Left colon (tissue), 2 donors: ENCODE measurements at regions not wholly inside any gene's neighbourhood (a gene's known extent, or its start where the extent isn't known, plus 50 kb on each side); places are given as distances from the start of the nearest gene placed in this dataset.
A peak's percentile ranks its signal among the peaks of the same experiment; 100 is the strongest.
"Not testable (repeated sequence)": the region's sequence is repeated elsewhere in the genome, so short reads cannot be mapped to it uniquely, and the experiment has no call there.

ENCODE experiments used
- ATAC-seq: fragments of 200-7000 bp; cut with Tn5 transposase; one replicate; pipeline ENCODE4 v1.9.1; 2020; ENCODE audit warnings: mild to moderate bottlenecking, moderate library complexity
- DNase-seq, 2 donors: peaks; one replicate each; pipeline ENCODE4 v3.0.0-alpha.2; 2020
- intact Hi-C, 2 donors: fragments of 100-400 bp; cut with DNase I in 1 of 2; cut with micrococcal nuclease in 1 of 2; formaldehyde crosslinking; loops; one replicate each; pipeline versions ENCODE4 v1.11.2 to v1.14.0; 2022; cut with DNase I, micrococcal nuclease
- donor health status: DM: no; HTN: no; CAD: no.
- donor health status: DM: yes; HTN: yes; CAD: no.

DNA sequence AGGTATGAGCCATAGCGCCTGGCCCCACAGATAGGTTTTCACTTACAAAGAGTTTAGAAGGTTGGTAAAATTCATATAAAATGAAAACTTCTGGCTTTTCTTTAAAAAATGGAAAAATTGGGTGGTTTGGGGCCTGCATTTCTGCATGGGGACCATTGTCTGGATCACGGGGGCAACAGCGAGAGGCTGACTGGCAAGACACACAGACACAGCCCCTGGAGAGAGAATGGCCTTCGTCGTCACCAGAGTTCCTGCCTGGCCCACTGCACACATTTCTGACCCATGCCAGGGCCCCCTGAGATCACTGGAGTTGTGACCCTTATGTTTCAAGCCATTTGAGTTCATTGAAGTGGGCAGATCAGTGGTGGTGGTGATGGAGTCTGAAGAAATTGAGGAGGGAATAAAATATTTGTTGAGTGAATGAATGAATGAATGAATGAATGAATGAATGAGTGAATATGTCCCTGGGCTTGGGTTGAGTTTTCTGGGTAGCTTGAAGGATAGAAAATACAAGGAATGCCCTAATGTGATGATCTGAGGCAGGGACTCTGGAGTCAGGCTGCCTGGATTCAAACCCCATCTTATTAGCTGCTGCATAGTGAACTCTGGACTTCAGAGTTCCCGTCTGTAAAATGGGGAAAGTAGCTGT is 173.8 kb downstream of the ZFP64 start:
- no peak for ATAC-seq
- DNase-seq: no peak
- intact Hi-C loops: no loop called here

DNA sequence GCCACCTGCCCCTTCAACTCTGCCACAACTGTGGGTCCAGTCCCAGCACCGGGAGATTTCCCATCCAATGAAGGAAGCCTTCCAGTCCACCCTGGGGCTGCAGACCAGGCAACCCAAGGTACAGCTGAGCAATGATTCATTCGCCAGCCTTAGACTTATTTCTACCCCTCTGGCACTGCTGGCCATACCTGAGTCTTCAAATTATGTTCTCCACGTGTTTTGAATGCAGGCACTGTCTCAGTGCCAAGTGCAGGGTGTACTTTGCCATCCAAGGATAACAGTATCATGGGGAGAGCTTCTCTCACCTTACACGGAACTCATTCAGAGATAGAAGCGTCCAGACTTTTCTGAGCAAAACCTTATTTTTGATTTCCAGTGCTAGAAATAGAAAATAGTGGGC is 175.6 kb downstream of the ZFP64 start:
- no peak for ATAC-seq
- no peak for DNase-seq
- intact Hi-C loops: no loop called here

DNA sequence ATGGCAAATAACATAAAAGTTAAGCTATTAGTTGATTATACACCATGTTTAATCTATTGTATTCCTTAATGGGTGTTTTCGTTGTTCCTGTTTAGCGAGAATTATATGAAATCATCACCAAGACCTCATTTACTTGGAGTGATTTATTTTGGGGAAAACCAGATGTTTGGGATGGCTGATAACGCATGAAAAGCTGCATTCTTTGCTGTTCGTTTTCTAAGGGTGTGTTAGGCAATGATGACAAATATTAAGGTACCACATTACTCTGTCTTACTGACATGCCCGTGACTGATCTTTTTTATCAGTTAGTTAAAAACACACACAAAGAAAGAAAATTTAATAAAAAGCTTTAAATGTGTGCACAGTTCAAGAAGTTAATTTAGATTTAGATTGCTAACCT is 176.4 kb downstream of the ZFP64 start:
- no peak for ATAC-seq
- intact Hi-C loops: no loop called here
- no peak for DNase-seq

DNA sequence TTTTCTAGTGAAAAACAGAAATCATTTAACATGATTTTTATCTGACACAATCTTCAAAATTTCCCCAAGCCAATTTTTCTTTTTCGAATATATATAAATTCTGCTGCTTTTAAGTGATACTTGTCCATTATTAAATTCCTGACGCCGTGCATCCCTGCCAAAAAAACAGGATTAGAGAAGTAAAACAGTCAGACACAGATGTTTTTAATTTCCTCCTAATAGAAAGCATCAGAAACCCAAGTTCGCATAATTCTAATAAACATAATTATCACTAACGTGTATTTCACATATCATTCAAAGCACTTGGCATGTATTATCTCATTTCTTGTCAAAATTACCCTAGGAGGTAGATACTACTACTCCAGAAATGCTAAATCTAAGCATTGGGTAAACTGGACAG is 179.5 kb downstream of the ZFP64 start:
- intact Hi-C loops: no loop called here
- no peak for ATAC-seq
- no peak for DNase-seq

DNA sequence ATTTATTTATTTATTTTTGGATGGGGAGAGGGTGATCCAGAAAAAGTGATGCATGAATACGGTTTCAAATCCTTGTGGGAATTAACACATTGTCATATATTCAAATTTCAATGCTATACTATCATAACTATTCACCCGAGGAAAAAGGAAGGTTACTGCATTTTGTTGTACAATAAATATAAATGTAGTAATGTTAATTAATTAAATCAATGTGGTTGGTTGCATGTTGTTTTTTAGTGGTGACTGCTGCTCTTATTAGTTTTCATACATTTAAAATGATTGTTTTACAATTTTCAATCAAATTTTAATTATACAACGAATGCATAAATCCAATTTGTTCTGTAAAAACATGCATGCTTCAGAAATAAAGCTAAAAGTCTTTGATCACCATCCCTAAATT is 180.5 kb downstream of the ZFP64 start:
- DNase-seq: no peak
- ATAC-seq: no peak
- intact Hi-C loops: no loop called here

DNA sequence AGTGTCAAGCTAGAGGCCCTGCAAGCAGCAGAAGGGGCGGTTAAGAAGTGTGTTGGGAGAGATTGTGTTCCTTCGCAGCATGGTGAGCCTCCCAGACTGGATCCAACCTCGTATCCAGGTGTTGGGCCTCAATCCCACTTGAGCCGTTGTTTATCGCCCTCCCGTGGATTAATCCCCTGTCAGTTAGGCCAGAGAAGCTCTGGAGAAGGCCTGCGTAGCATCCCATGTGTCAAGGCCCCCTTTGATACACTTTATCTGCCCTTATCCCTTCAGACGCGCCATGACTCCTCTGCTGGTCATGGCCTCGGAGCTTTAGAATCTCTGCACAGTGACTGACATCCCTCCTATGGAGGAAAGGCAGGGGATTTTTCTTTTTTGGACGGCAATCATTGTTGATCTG is 181.0 kb downstream of the ZFP64 start:
- ATAC-seq: no peak
- DNase-seq: no peak
- intact Hi-C loops: no loop called here

DNA sequence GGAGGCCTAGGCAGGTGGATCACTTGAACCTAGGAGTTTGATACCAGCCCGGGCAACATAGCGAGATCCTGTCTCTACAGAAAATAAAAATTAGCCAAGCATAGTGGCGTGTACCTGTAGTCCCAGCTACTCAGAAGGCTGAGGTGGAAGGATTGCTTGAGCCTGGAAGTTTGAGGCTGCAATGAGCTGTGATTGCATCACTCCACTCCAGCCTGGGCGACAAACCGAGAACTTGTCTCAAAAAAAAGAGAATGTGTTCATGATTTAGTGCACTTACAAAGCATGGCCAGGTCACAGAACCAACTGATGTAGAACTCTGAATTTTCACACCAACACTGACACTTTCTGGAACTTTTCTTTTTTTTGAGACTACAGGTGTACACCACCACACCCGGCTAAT is 182.7 kb downstream of the ZFP64 start:
- intact Hi-C loops: no loop called here
- no peak for ATAC-seq
- no peak for DNase-seq

DNA sequence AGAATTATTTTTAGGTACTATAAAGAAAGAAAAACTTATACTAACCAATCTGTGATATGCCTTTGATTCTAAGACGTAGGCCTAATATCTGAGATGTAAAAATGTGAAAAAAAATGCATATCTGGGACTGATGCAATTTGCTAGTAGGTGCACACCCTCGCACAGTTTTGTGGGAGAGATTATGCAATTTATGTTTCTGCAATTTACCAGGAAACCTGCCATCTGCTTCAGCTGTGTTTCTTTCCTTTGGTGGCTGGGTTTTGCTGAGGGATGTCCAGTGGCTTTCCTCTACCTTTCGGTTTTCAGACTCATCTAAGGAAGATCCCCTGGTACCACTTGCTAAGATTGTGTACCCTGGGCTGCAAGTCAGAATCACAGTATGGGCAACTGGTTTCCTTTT is 186.9 kb downstream of the ZFP64 start:
- intact Hi-C loops: no loop called here
- DNase-seq (no peak), ATAC-seq (no peak)

DNA sequence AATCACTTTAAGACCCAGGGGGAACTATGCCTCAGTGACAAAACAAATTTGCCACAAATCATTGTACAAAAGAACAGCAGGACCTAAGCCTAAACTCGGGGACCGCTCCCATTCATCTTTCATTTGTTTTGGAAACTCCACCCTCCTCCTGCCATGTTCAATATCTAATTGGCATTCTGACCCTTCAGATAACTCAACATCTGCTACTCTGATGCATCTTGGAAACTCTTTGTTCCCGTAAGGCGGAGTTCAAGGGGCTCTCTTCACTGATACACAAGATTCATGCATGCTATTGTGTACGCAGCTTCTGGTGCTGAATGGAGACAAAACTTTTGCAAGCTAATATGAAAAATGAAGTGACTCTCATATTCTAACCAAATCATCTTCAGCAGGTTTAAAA is 187.6 kb downstream of the ZFP64 start:
- DNase-seq (no peak), ATAC-seq (no peak)
- intact Hi-C loops: no loop called here

DNA sequence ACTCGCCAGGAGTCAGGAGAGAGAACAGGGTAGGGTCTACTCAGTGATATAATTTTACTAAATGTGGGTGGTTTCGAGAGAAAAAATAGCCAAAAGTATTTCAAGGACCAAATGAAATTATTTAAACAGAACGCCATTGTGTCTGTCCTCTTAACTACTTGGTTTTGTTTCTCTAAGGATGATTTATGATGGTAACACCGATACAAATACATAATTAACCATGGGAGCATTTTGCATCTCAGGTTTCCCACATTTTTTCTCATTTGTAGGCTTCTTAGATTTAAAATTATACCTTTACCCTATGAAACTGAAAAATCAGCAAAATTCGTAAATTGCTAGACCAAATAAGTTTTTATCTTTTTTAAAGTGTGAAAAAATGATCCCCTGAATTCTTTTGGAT is 188.2 kb downstream of the ZFP64 start:
- DNase-seq (no peak), ATAC-seq (no peak)
- intact Hi-C loops: no loop called here

DNA sequence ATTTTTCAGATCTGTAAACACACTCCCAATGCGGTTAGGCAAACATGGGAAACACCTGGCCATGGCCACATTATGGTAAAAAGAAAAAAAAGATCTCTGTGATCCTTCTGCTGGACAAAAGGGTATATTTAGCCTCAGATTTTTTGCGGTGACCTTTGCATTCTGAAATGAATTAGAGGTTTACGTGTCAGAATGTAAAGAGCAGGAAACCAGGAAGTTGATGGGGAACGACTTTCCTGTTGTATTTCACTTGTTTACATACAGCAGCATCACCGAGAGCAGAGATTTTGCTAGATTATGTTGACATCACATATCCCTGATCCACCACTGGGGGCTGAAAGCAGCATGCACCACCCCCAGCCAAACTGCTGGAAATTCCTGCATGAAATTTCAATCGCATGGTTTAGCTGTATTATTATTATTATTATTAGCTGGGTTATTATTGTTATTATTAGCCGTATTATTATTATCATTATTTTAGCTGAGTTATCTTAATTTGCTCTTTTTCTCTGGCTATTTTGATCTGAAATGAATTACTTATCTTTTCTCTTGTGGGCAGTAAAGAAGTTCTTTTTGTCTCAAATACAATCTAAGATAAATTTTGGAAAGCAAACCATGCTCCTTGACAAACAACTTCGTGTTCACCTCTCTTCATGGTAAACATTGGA is 189.4 kb downstream of the ZFP64 start:
- intact Hi-C loops: no loop called here
- DNase-seq (no peak), ATAC-seq (no peak)

DNA sequence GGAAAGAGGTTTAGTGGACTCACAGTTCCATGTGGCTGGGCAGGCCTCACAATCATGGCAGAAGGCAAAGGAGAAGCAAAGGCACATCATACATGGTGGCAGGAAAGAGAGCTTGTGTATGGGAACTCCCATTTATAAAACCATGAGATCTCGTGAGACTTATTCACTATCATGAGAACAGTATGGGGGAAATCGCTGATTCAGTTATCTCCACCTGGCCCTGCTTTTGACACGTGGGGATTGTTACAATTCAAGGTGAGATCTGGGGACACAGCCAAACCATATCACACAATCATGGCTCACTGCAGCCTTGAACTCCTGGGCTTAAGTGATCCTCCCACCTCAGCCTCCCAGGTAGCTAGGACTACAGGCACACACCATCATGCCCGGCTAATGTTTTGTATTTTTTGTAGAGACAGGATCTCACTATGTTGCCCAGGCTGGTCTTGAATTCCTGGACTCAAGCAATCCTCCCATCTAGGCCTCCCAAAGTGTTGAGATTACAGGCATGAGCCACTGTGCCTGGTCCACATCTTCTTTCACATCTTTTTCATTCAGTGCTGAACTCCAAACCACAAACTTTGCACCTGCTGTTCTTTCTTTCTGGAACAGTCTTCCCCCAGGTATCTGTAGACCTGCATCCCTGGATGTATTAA is 194.2 kb downstream of the ZFP64 start:
- intact Hi-C loops, ATAC-seq, DNase-seq: not testable (repeated sequence)

DNA sequence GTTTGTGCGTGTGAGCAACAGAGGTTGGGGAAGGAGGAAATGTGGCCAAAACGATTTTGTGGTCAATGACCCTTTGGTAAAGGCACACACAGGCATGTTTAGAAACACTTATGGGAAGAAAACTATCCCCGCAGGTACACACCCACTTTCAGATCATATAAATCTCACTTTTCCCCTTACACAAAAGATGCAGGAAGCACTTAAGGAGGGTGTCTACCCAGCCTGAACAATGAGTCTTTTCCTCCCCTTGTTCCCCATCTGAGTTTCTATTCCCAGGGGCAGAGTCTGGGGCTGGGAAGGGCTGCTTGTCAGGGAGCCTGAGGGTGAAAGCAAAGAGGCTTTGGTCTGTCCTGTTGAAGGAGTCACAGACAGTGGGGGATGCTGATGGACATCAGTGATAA is 193.2 kb upstream of the SALL4 start:
- intact Hi-C loops: no loop called here
- no peak for DNase-seq
- ATAC-seq: peak; percentile 13

DNA sequence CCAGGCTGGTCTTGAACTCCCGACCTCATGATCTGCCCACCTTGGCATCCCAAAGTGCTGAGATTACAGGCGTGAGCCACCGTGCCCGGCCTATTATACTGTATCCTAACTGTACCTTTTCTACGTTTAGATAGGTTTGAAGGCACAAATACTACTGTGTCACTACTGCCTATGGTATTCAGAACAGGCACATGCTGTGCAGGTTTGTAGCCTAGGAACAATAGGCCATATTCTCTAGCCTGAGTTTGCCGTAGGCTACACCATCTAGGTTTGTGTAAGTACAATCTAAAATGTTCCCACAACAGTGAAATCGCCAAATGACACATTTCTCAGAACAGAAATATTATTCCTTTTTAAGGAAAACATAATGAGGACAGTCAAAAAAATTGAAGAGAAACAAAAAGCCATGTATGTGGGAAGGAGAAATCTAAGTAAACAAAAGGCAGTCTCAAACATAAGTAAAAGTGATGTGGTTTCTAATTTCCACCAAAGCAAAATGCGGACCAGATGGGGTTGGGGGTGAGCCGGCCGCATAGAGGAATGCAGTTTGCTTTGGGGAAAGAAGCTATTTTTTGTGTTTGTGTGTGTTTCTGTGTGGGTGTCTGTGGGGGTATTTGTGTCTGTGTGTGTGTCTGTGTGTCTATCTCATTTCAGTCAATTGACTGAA is 192.6 kb upstream of the SALL4 start:
- intact Hi-C loops: no loop called here
- DNase-seq (no peak), ATAC-seq (no peak)

DNA sequence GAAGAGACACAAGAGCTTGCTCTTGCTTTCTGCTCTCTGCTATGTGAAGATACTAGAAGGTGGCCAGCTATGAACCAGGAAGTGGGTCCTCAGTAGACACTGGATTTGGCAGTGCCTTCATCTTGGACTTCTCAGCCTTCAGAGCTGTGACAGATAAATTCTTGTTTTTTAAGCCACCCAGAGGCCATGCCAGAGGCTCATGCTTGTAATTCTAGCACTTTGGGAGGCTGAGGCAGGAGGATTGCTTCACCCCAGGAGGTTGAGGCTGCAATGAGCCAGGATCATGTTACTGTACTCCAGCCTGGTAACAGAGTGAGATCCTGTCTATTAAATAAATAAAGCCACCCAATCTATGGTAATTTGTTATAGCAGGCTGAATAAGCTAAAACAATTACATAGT is 185.5 kb upstream of the SALL4 start:
- ATAC-seq: no peak
- DNase-seq: no peak
- intact Hi-C loops: no loop called here

DNA sequence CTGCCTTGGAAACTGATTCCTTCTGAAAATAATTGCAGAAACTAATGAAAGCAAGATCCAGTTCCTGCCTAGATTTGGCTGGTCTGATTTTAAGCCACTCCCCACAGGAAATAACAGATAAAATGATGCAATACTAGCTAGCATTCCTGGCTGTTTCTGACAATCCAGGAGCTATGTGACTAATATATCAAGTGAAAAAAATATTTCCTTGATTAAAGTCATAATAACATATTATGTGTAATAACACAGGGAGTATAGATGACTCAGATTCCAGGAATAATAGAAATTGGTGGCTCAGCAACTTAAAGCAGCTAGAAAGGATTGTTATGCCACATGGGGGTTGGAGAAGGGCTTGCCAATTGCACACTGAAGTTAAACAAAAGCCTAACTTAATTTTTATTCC is 182.7 kb upstream of the SALL4 start:
- intact Hi-C loops: no loop called here
- no peak for DNase-seq
- ATAC-seq: no peak

DNA sequence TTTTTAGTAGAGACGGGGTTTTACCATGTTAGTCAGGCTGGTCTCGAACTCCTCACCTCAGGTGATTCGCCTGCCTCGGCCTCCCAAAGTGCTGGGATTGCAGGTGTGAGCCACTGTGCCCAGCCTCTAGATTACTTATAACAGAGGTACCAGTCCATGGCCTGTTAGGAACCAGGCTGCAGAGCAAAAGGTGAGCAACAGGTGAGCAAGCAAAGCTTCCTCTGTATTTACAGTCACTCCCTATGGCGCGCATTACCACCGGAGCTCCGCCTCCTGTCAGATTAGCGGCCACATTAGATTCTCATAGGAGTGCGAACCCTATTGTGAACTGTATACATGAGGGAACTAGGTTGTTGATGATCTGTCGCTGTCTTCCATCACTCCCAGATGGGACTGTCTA is 178.0 kb upstream of the SALL4 start:
- intact Hi-C loops: no loop called here
- ATAC-seq: no peak
- no peak for DNase-seq

DNA sequence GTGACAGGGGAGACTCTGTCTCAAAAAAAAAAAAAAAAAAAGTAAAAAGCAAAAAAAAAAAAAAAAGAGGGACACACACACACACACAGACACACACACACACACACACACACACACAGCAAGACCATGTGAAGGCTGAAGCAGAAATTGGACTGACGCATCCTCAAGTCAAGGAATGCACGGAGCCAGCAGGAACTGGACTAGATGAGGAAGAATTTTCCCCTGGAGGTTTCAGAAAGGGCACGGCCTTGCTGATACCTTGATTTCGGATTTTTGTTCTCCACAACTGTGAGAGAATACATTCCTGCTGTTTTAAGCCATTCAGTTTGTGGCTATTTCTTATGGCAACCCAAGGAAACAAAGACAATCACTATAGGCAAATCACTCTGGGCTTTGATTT is 176.9 kb upstream of the SALL4 start:
- intact Hi-C loops: no loop called here
- no peak for DNase-seq
- no peak for ATAC-seq

DNA sequence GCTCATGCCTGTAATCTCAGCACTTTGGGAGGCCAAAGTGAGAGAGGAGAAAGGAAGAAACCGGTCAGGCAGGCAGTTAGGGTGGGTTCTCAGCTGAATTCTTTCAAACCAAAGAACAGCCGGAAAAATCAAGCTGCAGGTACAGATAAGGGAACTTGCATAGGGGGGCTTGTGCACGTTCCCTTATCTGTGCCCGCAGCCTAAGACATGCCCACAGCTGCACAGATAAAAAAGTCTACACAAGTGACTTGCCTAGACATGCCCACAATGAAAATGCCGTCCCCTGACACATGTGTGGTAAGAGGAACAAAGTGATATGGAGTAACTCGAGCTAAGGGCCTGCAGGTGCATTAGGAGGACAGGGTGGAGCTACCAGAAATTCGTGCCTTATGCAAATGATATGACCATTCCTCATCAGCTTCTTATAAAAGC is 175.8 kb upstream of the SALL4 start:
- DNase-seq: no peak
- intact Hi-C loops: no loop called here
- no peak for ATAC-seq

DNA sequence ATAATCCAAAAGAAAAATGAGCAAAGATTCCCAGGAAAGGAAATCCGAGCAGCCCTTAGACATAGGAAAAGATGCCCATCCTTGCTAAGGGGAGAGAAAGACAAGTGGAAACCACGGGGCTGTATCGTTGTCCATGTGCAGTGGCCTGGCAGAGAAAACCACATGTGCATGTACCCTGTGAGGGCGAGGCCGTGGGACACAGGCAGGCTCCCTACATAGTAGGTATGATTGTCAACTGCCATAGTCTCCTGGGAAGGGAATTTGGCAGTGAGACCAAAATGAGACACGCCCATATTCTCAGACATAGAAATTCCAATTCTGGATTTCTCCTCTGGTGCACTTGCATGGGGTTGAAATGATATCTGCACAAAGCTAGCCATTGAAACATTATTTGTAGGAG is 169.7 kb upstream of the SALL4 start:
- ATAC-seq (no peak), DNase-seq (no peak)
- intact Hi-C loops: no loop called here
